Progenitor cell of endocrine pancreas (in vitro differentiated cells): ENCODE measurements at regions not wholly inside any gene's neighbourhood (a gene's known extent, or its start where the extent isn't known, plus 50 kb on each side); places are given as distances from the start of the nearest gene placed in this dataset.

Source experiments
- DNase-seq: peaks from one replicate; pipeline ENCODE4 v3.0.0; 2021; ENCODE audit warnings: low spot score; ENCODE audit not compliant: unreplicated experiment
- H3K27ac Mint-ChIP-seq: 2 replicates; pipeline ENCODE4 v1.8.0; 2021; ENCODE audit warnings: mild to moderate bottlenecking, moderate library complexity, mixed read lengths
- H3K27me3 Mint-ChIP-seq: 2 replicates; pipeline ENCODE4 v1.8.0; 2021; ENCODE audit warnings: mixed read lengths
- H3K36me3 Mint-ChIP-seq: 2 replicates; pipeline ENCODE4 v1.8.0; 2022; ENCODE audit warnings: mixed read lengths; ENCODE audit not compliant: insufficient read depth
- H3K4me1 Mint-ChIP-seq: 2 replicates; pipeline ENCODE4 v1.8.0; 2021; ENCODE audit warnings: low read depth, mixed read lengths
- H3K4me3 Mint-ChIP-seq: 2 replicates; pipeline ENCODE4 v1.8.0; 2021; ENCODE audit warnings: low read depth, mild to moderate bottlenecking, moderate library complexity, mixed read lengths
- H3K9me3 Mint-ChIP-seq: 2 replicates; pipeline ENCODE4 v1.8.0; 2021; ENCODE audit warnings: low read depth, mixed read lengths
- CTCF ChIP-seq: fragments of 200-600 bp; sonication (generic); IDR thresholded peaks from one replicate; pipeline ENCODE4 v1.5.0; 2021; ENCODE audit warnings: antibody characterized with exemption, mild to moderate bottlenecking; ENCODE audit not compliant: unreplicated experiment

DNA sequence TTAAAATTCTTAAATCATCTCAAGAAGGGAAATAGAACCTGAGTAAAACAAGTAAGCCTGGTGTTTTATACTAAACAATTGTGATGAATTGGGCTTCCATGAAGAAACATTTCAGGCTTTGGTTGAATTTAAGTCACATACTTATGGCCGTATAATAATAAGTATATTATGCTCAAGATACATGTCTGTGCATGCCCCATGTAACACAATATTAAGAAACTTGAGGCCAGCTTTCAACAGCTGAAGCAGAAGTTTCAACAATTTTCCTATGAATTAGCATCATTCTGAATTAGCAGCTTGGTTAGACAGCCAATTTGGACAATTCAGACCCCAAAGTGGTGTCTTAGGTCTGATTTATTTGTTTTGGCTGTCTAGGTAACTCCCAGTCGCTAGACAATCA lies 243.7 kb downstream of the MYLK4 start:
- no peak for DNase-seq
- H3K27me3 Mint-ChIP-seq = peaks cover 11% of the 10 kb centered on the region
- H3K36me3 Mint-ChIP-seq = no peaks in the 10 kb centered on the region
- H3K9me3 Mint-ChIP-seq = peaks cover 3% of the 10 kb centered on the region
- H3K4me1 Mint-ChIP-seq = no peaks in the 10 kb centered on the region
- no peak overlapping the region for H3K4me3 Mint-ChIP-seq
- H3K27ac Mint-ChIP-seq = no peak overlapping the region
- no peak for TF ChIP-seq CTCF

DNA sequence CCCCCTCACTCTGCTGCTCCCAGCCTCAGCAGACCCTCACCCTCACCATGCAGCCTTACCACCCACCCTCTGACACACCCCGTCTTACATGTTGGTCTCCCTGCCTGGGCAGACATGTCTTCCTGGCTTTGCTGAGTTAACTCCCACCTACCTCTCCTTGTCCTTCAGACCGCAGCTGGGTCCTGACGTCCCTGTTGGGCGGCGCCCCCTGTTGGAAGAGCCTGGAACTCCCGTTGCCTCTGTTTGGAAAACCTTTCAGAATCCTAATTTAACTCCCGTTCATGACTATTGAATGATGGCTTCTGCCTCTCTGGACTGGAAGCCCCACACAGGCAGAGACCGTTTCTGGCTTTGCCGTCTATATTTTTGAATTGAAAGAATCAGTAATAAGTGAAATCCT lies 245.1 kb downstream of the MYLK4 start:
- Mint-ChIP-seq H3K27me3 (peaks cover 11% of the 10 kb centered on the region), H3K27ac (no peak overlapping the region), H3K4me1 (no peaks in the 10 kb centered on the region), H3K36me3 (no peaks in the 10 kb centered on the region), H3K4me3 (no peak overlapping the region), H3K9me3 (peaks cover 3% of the 10 kb centered on the region)
- peak; percentile 56 for TF ChIP-seq CTCF
- no peak for DNase-seq

DNA sequence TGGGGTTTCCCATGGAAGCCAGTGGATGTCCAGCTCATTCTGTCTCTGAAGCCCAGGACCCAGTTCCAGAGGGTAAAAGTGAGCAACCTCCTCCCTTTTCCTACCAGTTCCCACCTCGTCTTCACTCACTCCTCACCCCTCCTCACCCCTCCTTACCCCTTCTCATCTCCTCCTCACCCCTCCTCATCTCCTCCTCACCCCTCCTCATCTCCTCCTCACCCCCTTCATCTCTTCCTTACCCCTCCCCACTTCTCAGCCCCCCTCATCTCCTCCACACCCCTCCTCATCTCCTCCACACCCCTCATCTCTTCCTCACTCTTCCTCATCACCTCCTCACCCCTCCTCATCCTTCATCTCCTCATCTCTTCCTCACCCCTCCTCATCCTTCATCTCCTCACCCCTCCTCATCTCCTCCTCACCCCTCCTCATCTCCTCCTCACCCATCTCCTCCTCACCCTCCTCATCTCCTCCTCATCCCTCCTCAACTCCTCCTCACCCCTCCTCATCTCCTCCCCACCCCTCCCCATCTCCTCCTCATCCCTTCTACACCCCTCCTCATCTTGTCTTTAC lies 246.1 kb downstream of the MYLK4 start:
- H3K4me3 Mint-ChIP-seq = no peak overlapping the region
- no peak for TF ChIP-seq CTCF
- H3K4me1 Mint-ChIP-seq = no peaks in the 10 kb centered on the region
- peaks cover 3% of the 10 kb centered on the region for H3K9me3 Mint-ChIP-seq
- no peak for DNase-seq
- H3K36me3 Mint-ChIP-seq = no peaks in the 10 kb centered on the region
- peaks cover 11% of the 10 kb centered on the region for H3K27me3 Mint-ChIP-seq
- H3K27ac Mint-ChIP-seq = no peak overlapping the region

- H3K27me3 Mint-ChIP-seq = peaks cover 11% of the 10 kb centered on the region
- TF ChIP-seq CTCF = no peak
- no peaks in the 10 kb centered on the region for H3K4me1 Mint-ChIP-seq
- DNase-seq = no peak
- H3K27ac Mint-ChIP-seq = no peak overlapping the region
- peaks cover 3% of the 10 kb centered on the region for H3K9me3 Mint-ChIP-seq
- no peaks in the 10 kb centered on the region for H3K36me3 Mint-ChIP-seq
- no peak overlapping the region for H3K4me3 Mint-ChIP-seq
These were observed 246.8 kb downstream of the MYLK4 start for GRCh38 chr6:2503816-2504494.

- peaks cover 11% of the 10 kb centered on the region for H3K27me3 Mint-ChIP-seq
- H3K9me3 Mint-ChIP-seq = no peaks in the 10 kb centered on the region
- no peaks in the 10 kb centered on the region for H3K4me1 Mint-ChIP-seq
- no peaks in the 10 kb centered on the region for H3K36me3 Mint-ChIP-seq
- no peak overlapping the region for H3K27ac Mint-ChIP-seq
- no peak for DNase-seq
- no peak overlapping the region for H3K4me3 Mint-ChIP-seq
- TF ChIP-seq CTCF = no peak
These were observed 247.6 kb downstream of the MYLK4 start for GRCh38 chr6:2502998-2503674.
